HG03064 (cell line): ENCODE measurements at regions not wholly inside any gene's neighbourhood (a gene's known extent, or its start where the extent isn't known, plus 50 kb on each side); places are given as distances from the start of the nearest gene placed in this dataset.

Source experiments
- ATAC-seq: cut with Tn5 transposase; IDR thresholded peaks from one replicate; pipeline ENCODE4 v1.9.1; 2021; ENCODE audit warnings: low read depth; ENCODE audit not compliant: unreplicated experiment

DNA sequence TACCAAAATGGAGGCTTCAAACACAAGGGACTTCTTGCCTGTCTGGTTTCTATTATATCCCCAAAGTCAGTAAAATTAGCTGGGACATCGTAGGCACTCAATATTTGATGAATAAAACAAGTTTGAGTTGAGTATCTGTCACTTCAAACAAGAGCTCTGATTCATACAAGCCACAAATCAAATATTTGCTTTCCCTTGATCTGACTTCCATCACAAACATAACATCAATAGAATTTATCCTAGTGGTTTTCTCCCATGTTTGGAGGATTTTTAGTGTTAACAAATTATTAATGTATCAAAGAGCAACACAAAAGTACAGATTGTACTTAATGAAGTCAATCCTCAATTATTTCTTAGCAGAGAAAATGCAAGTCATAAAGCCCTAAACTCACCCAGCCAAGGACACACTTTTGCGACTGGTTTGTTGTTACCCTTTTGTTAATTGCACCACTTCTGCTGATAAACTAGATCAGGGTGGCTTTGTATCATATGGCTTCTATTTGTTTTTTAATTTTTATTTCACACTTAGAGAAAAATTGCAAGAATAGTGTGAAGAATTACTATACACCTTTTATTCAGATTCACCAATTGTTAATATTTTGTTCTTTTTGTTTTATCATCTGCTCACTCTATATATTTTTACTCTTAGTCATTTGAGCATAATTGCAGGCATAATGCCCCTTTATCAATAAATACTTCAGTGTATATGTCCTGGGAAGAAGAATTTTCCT lies 117.4 kb upstream of the PRDM1 start:
- no peak for ATAC-seq

- no peak for ATAC-seq
Measured at GRCh38 chr6:105967917-105968602, 118.1 kb upstream of the PRDM1 start.

GRCh38 chr6:105966481-105966880 lies 119.7 kb upstream of the PRDM1 start:
- no peak for ATAC-seq

DNA sequence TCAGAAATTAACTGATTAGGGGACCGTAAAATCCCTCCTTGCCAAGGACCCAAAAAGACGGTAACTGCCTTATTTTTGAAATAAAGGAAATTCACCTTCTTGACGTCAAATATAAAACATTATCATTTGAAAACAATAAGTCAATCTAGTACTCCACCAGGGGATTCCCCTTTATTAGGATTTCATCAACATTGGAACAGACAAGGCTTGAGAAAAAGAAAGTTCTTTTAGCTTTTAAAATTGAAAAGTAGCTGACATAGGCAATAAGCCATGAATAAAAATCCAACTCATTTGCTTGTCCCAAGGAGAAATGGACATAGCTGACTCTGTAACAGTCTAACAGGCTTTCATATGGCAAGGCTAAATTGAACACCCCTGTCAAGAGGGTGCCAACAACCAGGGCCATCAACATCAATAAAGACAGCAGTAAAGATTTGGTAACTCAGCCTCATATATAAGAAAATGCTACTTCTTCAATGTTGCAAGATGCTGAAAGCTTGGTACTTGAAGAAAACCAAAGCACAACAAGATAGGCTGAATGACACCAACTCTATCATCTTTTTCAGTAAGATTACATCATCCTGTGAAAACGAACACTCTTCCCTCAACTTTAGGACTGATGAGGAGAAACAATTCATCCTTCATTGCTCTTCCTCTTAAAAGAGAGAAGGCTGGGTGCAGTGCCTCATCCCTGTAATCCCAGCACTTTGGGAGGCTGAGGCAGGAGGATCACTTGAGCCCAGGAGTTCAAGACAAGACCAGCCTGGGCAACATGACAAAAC lies 121.0 kb upstream of the PRDM1 start:
- no peak for ATAC-seq

DNA sequence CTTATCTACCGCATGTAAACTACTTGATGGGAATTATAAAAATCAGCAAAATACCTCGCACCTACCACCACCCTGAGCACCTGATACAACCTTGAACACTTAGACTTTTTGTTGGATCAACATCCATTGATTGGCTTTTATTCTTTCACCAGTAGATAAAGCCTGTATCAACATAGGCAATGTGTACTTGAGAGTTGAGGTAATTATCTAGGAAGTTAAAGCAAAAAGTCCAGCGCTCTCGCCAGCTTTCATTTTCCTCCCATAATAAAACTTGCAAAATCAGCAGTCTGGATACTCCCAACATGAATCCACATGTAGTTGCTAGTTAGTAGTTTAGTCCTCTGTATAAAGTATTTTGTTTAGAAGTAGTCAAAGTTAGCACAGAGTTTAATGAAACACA lies 132.0 kb upstream of the PRDM1 start:
- no peak for ATAC-seq

DNA sequence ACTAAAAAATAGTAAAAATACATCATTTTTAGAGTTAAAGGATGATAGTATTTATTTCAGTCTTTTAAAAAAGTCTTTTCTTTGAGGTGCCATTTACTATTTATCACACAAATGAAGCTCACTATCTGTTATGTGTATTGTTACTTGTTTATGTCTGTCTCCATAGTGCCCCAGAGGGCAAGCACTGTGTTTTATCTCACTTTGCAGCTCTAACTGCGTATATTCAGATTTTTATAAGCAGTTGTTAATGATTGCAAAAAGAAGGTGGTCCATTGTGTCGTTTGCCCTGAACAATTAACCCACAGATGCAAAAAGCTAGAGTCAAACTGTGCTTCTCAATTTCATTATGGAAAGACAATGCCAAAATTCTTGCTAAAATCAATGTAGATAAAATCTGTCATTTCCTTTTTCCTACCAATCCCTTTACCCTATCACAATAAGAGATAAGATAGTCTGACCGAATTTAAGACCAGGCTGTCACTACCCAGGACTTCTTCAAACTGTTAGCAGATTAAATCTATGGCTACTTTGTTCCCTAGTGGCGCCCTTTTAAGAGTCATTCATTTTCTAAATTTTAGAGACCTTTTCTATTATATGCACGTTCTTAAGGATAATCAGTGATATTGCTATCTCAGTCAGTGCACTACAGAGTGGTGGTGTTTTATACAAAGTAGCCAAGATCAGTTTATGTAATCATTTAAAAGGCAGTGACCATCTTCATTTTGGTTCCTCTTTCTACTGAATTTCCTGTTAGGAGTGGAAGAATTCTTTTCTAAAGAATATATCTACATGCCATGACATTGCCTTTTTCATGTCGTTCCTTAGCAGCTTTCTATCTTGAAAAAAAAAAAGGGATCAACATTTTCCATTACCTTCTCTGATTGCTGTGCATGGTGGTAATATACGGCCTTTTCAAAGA lies 133.1 kb upstream of the PRDM1 start:
- ATAC-seq, result no peak

DNA sequence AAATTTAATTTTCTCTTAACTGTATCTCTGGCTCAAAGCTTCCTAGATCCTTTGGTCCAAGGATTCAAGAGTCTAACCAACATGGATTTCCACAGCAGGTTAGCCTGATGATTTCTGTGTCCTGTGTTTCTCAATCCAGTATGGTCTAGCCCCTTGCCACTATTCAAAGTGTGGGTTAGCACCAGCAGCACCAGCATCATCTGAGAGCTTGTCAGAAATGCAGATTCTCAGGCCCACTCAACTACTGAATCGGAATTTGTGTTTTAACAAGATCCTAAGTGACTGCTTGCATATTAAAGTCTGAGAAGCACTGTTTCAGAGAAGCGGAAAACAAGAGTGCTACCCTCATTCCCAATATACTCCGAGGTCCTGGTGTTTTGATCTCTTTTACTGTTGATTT lies 133.8 kb upstream of the PRDM1 start:
- ATAC-seq, result no peak

DNA sequence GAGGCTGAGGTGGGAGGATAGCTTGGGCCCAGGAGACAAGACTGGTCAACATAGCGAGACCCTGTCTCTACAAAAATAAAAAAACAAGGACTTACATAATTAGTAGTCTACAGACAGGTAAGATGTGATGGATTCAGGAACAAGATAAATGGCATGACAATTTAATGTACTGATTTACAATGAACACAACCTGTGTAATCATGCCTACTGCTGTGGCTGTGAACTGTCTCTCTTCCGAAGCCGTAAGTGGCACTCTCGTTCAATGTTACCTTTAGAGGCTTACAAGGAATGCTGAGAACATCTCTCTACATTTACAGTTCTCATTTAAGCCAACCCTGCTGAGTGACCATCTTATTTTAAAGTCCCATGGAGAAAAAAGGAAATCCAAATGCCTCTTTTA lies 134.8 kb upstream of the PRDM1 start:
- ATAC-seq, result no peak

GRCh38 chr6:105949869-105950268 lies 136.3 kb upstream of the PRDM1 start:
- ATAC-seq, result no peak

DNA sequence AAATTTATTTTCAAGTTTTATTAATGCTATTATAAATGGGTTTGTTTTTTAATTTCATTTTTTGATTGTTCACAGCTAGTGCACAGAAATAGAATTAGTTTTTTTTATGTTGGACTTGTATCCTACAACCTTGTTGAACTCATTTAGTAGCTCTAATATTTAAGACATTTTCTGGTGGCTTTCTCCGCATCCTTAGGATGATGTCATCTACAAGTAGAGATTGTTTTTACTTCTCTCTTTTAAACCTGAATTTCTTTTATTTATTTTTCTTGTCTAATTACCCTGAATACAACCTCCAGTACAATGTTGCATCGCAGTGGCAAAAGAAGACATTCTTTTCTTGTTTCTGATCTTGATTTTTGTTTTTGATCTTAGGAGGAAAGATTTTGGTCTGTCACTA lies 142.6 kb upstream of the PRDM1 start:
- no peak for ATAC-seq

GRCh38 chr6:105941621-105942412 lies 144.3 kb upstream of the PRDM1 start:
- ATAC-seq, result no peak

GRCh38 chr6:105940990-105941389 lies 145.1 kb upstream of the PRDM1 start:
- ATAC-seq, result no peak

- no peak for ATAC-seq
Measured at GRCh38 chr6:105936972-105937371, 149.2 kb upstream of the PRDM1 start.

GRCh38 chr6:105935416-105935815 lies 150.7 kb upstream of the PRDM1 start:
- ATAC-seq, result no peak

DNA sequence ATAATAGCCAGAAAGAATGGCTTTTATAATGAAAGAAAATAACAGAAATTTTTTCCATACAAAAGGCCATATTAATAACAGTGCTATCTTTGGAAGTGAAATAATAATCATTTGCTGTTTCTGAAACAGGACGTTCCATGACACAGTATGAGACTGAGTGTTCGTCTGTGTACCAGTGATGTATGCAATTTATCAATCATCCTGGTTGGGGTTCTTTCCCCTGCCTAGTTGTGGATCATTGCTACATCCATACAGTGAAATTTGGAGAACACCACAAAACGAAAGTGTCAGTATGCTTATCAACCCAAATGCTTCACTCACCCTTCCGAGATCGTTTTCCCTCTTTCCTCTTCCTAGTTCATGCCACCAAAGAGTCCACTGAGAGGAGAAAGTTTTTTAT lies 151.4 kb upstream of the PRDM1 start:
- no peak for ATAC-seq

GRCh38 chr6:105932440-105932839 lies 153.7 kb upstream of the PRDM1 start:
- ATAC-seq, result no peak

DNA sequence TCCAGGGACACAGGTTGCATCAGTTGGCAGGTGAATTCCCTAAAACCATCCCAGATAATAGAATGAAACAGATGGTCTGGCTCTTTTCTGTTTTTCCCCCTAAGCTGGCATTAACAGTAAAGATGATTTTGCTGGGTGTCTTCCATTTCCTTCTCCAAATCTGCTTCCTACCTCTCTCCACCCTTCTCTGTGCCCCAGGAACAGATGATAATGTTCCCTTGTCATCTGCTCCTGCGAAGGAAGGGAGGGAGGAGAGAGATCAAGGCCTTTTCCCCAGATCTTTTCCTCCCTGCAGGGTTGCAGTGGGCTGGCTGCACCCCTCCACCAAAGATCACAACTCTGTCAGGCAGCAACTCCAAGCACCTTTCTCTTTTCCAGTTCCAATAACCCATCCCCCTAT lies 156.5 kb upstream of the PRDM1 start:
- ATAC-seq, result no peak

DNA sequence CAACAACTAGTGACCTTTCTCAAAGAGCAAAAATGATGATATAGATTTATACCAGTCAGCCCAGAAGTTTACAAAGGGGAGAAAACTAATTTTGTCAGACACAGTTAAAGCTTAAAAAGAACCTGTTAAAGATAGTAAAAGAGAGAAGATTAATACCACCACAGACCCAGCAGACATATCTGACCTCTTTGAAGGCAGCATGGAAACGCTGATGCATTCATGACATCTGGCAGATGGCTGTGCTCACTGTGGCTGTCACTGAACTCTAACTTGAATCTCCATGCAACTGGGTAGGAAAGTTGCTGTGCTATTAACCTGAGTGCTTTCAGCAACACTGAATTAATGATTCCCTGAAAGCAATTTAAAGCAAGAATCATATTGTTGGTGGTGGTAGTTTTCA lies 159.8 kb upstream of the PRDM1 start:
- no peak for ATAC-seq

GRCh38 chr6:105925706-105926105 lies 160.4 kb upstream of the PRDM1 start:
- no peak for ATAC-seq

DNA sequence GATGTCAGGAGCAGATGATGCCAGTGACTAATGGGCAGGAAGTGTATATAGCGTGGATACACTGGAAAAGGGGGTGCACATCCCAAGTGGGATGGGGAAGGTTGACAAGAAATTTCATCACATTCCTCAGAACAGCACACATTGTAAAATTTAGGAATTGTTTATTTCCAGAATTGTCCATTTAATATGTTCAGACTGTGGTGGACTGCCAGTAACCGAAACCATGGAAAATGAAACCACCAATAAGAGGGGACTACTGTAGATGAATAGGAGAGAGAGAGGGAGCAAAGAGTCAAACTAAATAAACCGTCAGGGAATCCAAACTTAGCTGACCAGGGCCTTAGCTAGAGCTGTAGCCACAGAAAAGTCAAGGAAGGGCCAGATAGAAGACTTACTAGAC lies 164.4 kb upstream of the PRDM1 start:
- no peak for ATAC-seq
